Activated T-cell treated with anti-CD3 and anti-CD28 coated beads, Interleukin-2, amount 50 U/mL, for 4 hours (primary cell): ENCODE measurements at regions not wholly inside any gene's neighbourhood (a gene's known extent, or its start where the extent isn't known, plus 50 kb on each side); places are given as distances from the start of the nearest gene placed in this dataset.
"Not testable (repeated sequence)": the region's sequence is repeated elsewhere in the genome, so short reads cannot be mapped to it uniquely, and the experiment has no call there.

ENCODE experiments used
- ATAC-seq, 2 donors: fragments of 200-7000 bp; cut with Tn5 transposase; one replicate each; pipeline ENCODE4 v1.10.0; 2021
- DNase-seq: peaks from one replicate; pipeline ENCODE4 v3.0.0-alpha.2; 2020
- H3K27me3 Mint-ChIP-seq: one replicate; pipeline ENCODE4 v1.8.0; 2021; ENCODE audit warnings: low read depth, mixed read lengths
- H3K36me3 Mint-ChIP-seq: one replicate; pipeline ENCODE4 v1.8.0; 2022; ENCODE audit warnings: mixed read lengths; ENCODE audit not compliant: insufficient read depth
- H3K4me1 Mint-ChIP-seq: one replicate; pipeline ENCODE4 v1.8.0; 2021; ENCODE audit warnings: low read depth, mixed read lengths
- H3K4me3 Mint-ChIP-seq: one replicate; pipeline ENCODE4 v1.8.0; 2021; ENCODE audit warnings: mild to moderate bottlenecking, moderate library complexity, mixed read lengths
- H3K9me3 Mint-ChIP-seq: one replicate; pipeline ENCODE4 v1.8.0; 2021; ENCODE audit warnings: mixed read lengths

GRCh38 chr9:115877852-115878438 lies 275.6 kb upstream of the PAPPA start:
- Mint-ChIP-seq H3K4me3 (no peak overlapping the region), H3K9me3 (peaks cover 8% of the 10 kb centered on the region)
- no peak for ATAC-seq

DNA sequence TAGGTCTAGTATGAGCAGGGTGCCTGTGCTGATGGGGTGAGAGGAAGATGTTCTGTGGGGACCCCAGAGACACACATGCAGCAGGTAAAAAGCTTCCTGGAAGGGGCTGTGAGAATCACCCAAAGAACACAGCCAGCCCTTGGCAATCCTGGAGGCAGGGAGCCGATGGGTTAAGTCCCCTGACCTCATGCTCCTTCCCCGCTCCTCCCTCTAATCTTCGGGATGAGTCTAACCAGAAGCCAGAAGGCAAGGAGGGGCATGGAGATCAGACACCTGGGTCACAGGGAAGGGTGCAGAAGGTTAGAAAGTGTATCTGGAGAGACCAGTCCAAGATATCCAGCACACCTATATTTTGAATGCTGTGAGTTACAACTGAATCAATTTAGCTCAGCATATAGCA lies 274.1 kb upstream of the PAPPA start:
- no peaks in the 10 kb centered on the region for H3K4me1 Mint-ChIP-seq
- ATAC-seq, result no peak
- H3K36me3 Mint-ChIP-seq, result no peaks in the 10 kb centered on the region
- peaks cover 3% of the 10 kb centered on the region for H3K27me3 Mint-ChIP-seq
- H3K4me3 Mint-ChIP-seq, result no peak overlapping the region
- DNase-seq, result no peak
- H3K9me3 Mint-ChIP-seq, result peaks cover 2% of the 10 kb centered on the region

More at GRCh38 chr9:115877852-115878438, 275.6 kb upstream of the PAPPA start:
- no peaks in the 10 kb centered on the region for H3K36me3 Mint-ChIP-seq
- no peaks in the 10 kb centered on the region for H3K4me1 Mint-ChIP-seq
- peaks cover 3% of the 10 kb centered on the region for H3K27me3 Mint-ChIP-seq
- DNase-seq, result no peak

DNA sequence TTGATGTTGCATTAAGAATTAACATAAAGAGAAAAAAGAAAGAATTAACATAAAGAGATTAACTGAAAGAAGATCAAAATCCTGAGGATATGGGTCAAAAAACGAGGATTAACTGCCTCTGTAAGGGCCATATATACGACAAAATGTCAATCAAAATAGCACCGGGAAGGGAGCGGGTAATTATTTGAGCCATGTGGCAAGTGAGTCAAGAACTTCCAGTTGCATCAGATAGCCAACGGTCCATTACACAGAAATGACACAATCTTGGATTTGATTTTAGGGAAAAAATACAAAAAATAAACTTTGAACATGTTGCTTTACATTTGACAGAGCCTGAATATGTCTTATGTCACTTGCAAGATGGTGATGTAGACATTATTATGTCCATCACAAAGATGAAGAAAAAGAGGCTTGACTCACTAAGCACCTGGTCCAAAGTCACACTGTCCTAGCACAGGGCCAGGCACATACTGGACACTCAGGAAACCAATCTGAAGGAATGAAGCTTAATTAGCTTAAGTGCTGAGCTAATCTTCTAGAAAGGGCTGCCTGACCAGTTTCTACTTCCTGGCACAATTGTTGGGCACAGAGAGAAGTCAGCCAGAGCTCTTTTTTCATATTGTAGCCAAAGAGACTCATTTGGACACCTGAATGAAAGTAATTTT lies 273.2 kb upstream of the PAPPA start:
- DNase-seq, result no peak
- H3K4me1 Mint-ChIP-seq, result no peaks in the 10 kb centered on the region
- no peaks in the 10 kb centered on the region for H3K9me3 Mint-ChIP-seq

DNA sequence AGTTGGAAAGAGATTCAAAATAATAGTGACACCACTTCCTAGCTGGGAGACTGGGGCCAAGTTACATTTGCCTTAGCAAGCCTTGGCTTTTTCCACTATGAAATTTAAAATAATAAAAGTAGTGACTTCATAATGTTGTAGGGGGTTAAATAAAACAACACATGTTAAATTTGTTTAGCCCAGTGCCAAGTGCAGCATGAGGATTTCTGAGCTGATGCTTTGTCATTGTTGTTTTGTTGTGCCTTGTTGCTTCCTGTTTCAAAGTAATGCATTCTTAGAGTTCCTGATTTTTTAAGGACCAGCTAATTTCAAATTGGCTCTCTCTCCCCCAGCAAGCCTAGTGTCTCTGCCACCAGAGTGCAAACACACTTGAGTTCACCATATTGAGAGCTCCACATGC lies 270.7 kb upstream of the PAPPA start:
- no peak for DNase-seq
- Mint-ChIP-seq H3K4me1 (no peaks in the 10 kb centered on the region), H3K27me3 (peaks cover 3% of the 10 kb centered on the region), H3K4me3 (no peak overlapping the region), H3K36me3 (no peaks in the 10 kb centered on the region), H3K9me3 (no peaks in the 10 kb centered on the region)
- ATAC-seq, result no peak

More for the DNA sequence above, 273.2 kb upstream of the PAPPA start:
- ATAC-seq, result no peak
- Mint-ChIP-seq H3K4me3 (no peak overlapping the region), H3K36me3 (no peaks in the 10 kb centered on the region), H3K27me3 (peaks cover 3% of the 10 kb centered on the region)

GRCh38 chr9:115883467-115884329 lies 269.9 kb upstream of the PAPPA start:
- Mint-ChIP-seq H3K36me3 (no peaks in the 10 kb centered on the region), H3K4me1 (no peaks in the 10 kb centered on the region), H3K9me3 (no peaks in the 10 kb centered on the region), H3K27me3 (no peaks in the 10 kb centered on the region), H3K4me3 (no peak overlapping the region)
- ATAC-seq (no peak), DNase-seq (no peak)

DNA sequence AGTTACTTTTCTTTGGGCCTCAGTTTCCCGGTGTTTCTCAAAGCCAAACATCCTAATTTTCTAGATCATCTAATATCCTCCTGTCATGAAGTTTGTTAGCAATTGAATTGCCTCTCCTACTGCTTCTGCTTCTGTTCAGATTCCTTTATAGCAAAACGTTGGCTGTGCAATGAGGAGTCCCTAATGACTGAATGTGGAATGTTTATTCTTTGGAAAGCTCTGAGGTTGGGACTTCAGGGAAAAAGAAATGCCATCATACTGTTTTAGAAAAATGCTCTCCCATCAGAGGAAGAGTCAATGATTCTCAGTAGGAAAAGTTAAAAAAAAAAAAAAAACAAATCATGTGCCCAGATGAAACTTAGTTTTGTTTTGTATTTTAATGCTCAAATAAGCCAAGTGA lies 268.7 kb upstream of the PAPPA start:
- Mint-ChIP-seq H3K4me1 (no peaks in the 10 kb centered on the region), H3K4me3 (no peak overlapping the region), H3K27me3 (no peaks in the 10 kb centered on the region), H3K36me3 (no peaks in the 10 kb centered on the region), H3K9me3 (no peaks in the 10 kb centered on the region)
- DNase-seq (no peak), ATAC-seq (no peak)

- Mint-ChIP-seq H3K4me3 (no peak overlapping the region), H3K36me3 (no peaks in the 10 kb centered on the region), H3K9me3 (no peaks in the 10 kb centered on the region), H3K4me1 (no peaks in the 10 kb centered on the region), H3K27me3 (no peaks in the 10 kb centered on the region)
- DNase-seq, result no peak
- no peak for ATAC-seq
These were observed 265.5 kb upstream of the PAPPA start for GRCh38 chr9:115888131-115888530.

- Mint-ChIP-seq H3K4me1 (no peaks in the 10 kb centered on the region), H3K4me3 (no peak overlapping the region), H3K36me3 (no peaks in the 10 kb centered on the region), H3K9me3 (peaks cover 5% of the 10 kb centered on the region), H3K27me3 (no peaks in the 10 kb centered on the region)
- ATAC-seq, result no peak
- DNase-seq, result no peak
These were observed 261.7 kb upstream of the PAPPA start for GRCh38 chr9:115891929-115892328.

DNA sequence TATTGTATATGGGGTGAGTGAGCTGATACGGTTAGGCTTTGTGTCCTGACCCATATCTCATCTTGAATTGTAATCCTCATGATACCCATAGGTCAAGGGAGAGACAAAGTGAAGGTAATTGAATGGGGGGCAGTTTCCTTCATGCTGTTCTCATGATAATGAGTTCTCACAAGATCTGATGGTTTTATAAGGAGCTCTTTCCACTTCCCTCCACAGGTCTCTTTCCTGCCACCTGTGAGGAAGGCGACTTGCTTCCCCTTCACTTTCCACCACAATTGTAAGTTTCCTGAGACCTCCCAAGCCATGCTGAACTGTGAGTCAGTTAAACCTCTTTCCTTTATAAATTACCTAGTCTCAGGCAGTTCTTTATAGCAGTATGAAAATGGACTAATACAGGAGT lies 255.1 kb upstream of the PAPPA start:
- not testable (repeated sequence) for H3K36me3 Mint-ChIP-seq, DNase-seq, H3K9me3 Mint-ChIP-seq, ATAC-seq, H3K4me1 Mint-ChIP-seq, H3K4me3 Mint-ChIP-seq, H3K27me3 Mint-ChIP-seq

DNA sequence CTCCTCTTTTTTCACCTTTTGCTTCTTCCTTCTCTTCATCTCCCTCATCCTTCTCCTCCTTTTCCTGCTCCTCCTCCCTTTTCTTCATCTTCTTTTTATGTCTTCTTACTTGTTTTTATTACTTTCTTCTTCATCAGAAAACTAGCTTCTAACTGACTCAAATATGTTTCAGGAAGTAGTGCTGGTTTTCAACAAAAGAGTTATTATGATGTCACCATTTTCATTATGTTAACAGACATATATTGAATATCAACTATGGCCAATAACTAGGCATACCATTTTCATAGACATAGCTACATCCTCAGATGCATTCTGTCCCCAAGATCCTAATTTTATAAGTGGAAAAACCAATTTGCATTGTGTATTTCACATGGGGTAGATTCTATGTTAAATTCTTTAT lies 252.9 kb upstream of the PAPPA start:
- peaks cover 9% of the 10 kb centered on the region for H3K9me3 Mint-ChIP-seq
- no peaks in the 10 kb centered on the region for H3K36me3 Mint-ChIP-seq

DNA sequence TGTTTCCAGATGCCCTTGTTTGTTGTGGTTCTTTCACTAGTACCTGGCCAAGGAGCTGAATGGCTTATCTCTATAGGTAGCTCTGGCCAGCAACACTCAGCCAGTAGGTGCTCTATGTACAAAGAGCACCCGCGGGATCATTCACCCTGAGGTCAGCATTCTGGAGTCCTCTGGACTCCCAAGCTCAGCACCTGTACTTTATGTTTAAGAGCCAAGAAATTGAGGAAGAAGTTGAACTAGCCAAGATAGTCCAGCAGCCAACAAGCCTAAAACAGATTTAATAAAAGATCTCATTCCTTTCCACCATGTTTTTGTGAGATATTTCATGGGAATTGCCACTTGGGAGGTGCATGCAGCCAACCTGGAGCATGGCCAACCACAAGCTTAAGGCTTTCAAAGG lies 242.6 kb upstream of the PAPPA start:
- Mint-ChIP-seq H3K36me3 (no peaks in the 10 kb centered on the region), H3K4me1 (no peaks in the 10 kb centered on the region), H3K27me3 (no peaks in the 10 kb centered on the region), H3K4me3 (no peak overlapping the region), H3K9me3 (no peaks in the 10 kb centered on the region)
- ATAC-seq (no peak), DNase-seq (no peak)

More for the DNA sequence above, 252.9 kb upstream of the PAPPA start:
- Mint-ChIP-seq H3K27me3 (no peaks in the 10 kb centered on the region), H3K4me3 (no peak overlapping the region), H3K4me1 (no peaks in the 10 kb centered on the region)
- DNase-seq (no peak), ATAC-seq (no peak)

DNA sequence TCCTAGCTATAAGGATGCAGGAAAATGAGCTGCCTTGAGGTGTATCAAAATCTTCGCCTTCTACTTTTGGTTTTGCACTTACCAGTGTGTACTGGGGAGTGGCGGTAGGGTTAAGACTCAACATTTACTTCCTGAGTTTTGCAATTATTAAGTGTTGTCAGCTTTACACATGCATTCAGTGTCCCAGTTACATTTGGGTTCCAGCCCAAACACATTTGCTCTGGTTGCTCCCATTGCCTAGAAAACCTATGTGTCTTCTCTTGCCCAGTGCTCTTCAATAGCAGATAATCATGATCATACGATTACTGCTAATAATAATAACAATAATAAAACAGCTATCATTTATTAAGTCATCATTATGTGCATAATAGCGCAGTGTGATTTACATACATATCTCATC lies 241.5 kb upstream of the PAPPA start:
- no peaks in the 10 kb centered on the region for H3K36me3 Mint-ChIP-seq
- no peak overlapping the region for H3K4me3 Mint-ChIP-seq
- ATAC-seq (no peak), DNase-seq (no peak)
- H3K9me3 Mint-ChIP-seq, result no peaks in the 10 kb centered on the region
- H3K27me3 Mint-ChIP-seq, result no peaks in the 10 kb centered on the region
- H3K4me1 Mint-ChIP-seq, result no peaks in the 10 kb centered on the region

GRCh38 chr9:115913696-115914095 lies 239.9 kb upstream of the PAPPA start:
- no peak overlapping the region for H3K4me3 Mint-ChIP-seq
- no peaks in the 10 kb centered on the region for H3K4me1 Mint-ChIP-seq
- H3K27me3 Mint-ChIP-seq, result no peaks in the 10 kb centered on the region
- no peaks in the 10 kb centered on the region for H3K9me3 Mint-ChIP-seq
- H3K36me3 Mint-ChIP-seq, result no peaks in the 10 kb centered on the region
- ATAC-seq (no peak), DNase-seq (no peak)

GRCh38 chr9:115914291-115914690 lies 239.3 kb upstream of the PAPPA start:
- no peaks in the 10 kb centered on the region for H3K4me1 Mint-ChIP-seq
- no peaks in the 10 kb centered on the region for H3K27me3 Mint-ChIP-seq
- H3K4me3 Mint-ChIP-seq, result no peak overlapping the region
- no peak for DNase-seq
- H3K36me3 Mint-ChIP-seq, result no peaks in the 10 kb centered on the region
- no peaks in the 10 kb centered on the region for H3K9me3 Mint-ChIP-seq
- ATAC-seq, result no peak

DNA sequence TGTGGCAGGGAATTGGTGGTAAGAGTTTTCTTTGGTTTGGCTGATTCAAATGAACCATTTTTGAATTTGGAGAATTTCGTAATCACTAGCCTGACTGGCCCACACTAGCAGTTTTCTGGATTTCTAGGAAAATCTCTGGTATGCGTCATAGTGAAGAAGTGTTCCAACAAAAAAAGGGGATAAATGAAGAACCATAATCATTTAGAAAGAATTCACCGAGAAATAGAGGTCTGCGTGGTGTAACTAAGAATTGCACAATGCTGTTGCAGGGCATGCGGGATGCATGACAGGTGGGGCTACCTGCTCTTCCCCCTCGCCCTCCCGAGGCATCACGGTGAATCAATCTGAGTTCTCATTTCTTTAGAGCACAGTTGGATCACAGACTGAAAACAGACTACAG lies 232.3 kb upstream of the PAPPA start:
- DNase-seq (no peak), ATAC-seq (no peak)
- Mint-ChIP-seq H3K9me3 (peaks cover 7% of the 10 kb centered on the region), H3K4me3 (no peak overlapping the region), H3K36me3 (no peaks in the 10 kb centered on the region), H3K27me3 (no peaks in the 10 kb centered on the region), H3K4me1 (no peaks in the 10 kb centered on the region)
